ENCODE measurements at regions not wholly inside any gene's neighbourhood (a gene's known extent, or its start where the extent isn't known, plus 50 kb on each side); places are given as distances from the start of the nearest gene placed in this dataset.

- no peak for DNase-seq (ENCODE audit: low spot score)
- ATAC-seq (ENCODE audit: low read depth): peak; percentile 61
- H3K9me3 ChIP-seq (ENCODE audit: severe bottlenecking): no peaks in the 10 kb centered on the region
- peaks cover 3% of the 10 kb centered on the region; the same call in 1 of the 2 replicates for H3K36me3 ChIP-seq (ENCODE audit: low read depth)
- TF ChIP-seq, protein P1, sequence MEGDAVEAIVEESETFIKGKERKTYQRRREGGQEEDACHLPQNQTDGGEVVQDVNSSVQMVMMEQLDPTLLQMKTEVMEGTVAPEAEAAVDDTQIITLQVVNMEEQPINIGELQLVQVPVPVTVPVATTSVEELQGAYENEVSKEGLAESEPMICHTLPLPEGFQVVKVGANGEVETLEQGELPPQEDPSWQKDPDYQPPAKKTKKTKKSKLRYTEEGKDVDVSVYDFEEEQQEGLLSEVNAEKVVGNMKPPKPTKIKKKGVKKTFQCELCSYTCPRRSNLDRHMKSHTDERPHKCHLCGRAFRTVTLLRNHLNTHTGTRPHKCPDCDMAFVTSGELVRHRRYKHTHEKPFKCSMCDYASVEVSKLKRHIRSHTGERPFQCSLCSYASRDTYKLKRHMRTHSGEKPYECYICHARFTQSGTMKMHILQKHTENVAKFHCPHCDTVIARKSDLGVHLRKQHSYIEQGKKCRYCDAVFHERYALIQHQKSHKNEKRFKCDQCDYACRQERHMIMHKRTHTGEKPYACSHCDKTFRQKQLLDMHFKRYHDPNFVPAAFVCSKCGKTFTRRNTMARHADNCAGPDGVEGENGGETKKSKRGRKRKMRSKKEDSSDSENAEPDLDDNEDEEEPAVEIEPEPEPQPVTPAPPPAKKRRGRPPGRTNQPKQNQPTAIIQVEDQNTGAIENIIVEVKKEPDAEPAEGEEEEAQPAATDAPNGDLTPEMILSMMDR (IDR thresholded peaks at IDR 0.05; ENCODE audit: poor library complexity, severe bottlenecking): no peak
- peaks cover 28% of the 10 kb centered on the region for H3K4me1 ChIP-seq (ENCODE audit: insufficient read depth, poor library complexity, severe bottlenecking)
- peak overlapping the region; percentile 94 for H3K27ac ChIP-seq (ENCODE audit: poor library complexity, severe bottlenecking)
- H3K4me3 ChIP-seq (ENCODE audit: severe bottlenecking): no peak overlapping the region
- no peaks in the 10 kb centered on the region for H3K27me3 ChIP-seq (ENCODE audit: insufficient read depth, poor library complexity, severe bottlenecking)
Observed at GRCh38 chr18:22814329-22814703, 118.8 kb upstream of the RBBP8 start.

GRCh38 chr18:22816266-22817176 lies 116.6 kb upstream of the RBBP8 start:
- TF ChIP-seq, protein P1 (IDR thresholded peaks at IDR 0.05; ENCODE audit: poor library complexity, severe bottlenecking): no peak
- Histone ChIP-seq H3K27ac (ENCODE audit: poor library complexity, severe bottlenecking) (peak overlapping the region; percentile 94), H3K4me1 (ENCODE audit: insufficient read depth, poor library complexity, severe bottlenecking) (peaks cover 31% of the 10 kb centered on the region), H3K36me3 (ENCODE audit: low read depth) (peaks cover 3% of the 10 kb centered on the region; the same call in 1 of the 2 replicates), H3K9me3 (ENCODE audit: severe bottlenecking) (no peaks in the 10 kb centered on the region), H3K27me3 (ENCODE audit: insufficient read depth, poor library complexity, severe bottlenecking) (no peaks in the 10 kb centered on the region), H3K4me3 (ENCODE audit: severe bottlenecking) (no peak overlapping the region)
- DNase-seq (ENCODE audit: low spot score) (no peak), ATAC-seq (ENCODE audit: low read depth) (no peak)

DNA sequence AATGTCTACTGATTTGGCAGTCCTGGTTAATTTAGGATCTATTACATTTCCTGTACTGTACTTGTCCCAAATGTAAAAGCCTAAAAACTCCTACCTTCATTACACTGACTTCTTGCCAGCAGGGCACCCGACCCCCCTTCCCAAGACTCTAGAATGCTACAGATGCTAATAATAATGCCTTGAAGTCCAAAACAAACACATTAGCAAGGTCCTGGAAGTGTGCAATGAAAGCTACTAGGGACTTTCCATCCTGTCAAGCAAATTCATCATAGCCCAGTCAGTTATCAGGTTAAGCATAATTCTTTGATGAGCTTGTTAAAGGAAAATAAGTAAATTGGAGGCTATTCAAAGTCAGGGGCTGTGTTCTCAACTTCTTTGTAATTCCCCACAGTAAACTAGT lies 115.3 kb upstream of the RBBP8 start:
- ATAC-seq (ENCODE audit: low read depth) (peak; percentile 15; the same call in 2 of the 3 replicates), DNase-seq (ENCODE audit: low spot score) (no peak)
- H3K4me3 ChIP-seq (ENCODE audit: severe bottlenecking): no peak overlapping the region
- H3K27ac ChIP-seq (ENCODE audit: poor library complexity, severe bottlenecking): peak overlapping the region; percentile 36
- peaks cover 44% of the 10 kb centered on the region for H3K4me1 ChIP-seq (ENCODE audit: insufficient read depth, poor library complexity, severe bottlenecking)
- no peaks in the 10 kb centered on the region for H3K9me3 ChIP-seq (ENCODE audit: severe bottlenecking)
- H3K27me3 ChIP-seq (ENCODE audit: insufficient read depth, poor library complexity, severe bottlenecking): no peaks in the 10 kb centered on the region
- H3K36me3 ChIP-seq (ENCODE audit: low read depth): peaks cover 3% of the 10 kb centered on the region; the same call in 1 of the 2 replicates
- TF ChIP-seq, protein P1 (IDR thresholded peaks at IDR 0.05; ENCODE audit: poor library complexity, severe bottlenecking): no peak

GRCh38 chr18:22822024-22822423 lies 111.1 kb upstream of the RBBP8 start:
- TF ChIP-seq, protein P1 (IDR thresholded peaks at IDR 0.05; ENCODE audit: poor library complexity, severe bottlenecking): no peak
- H3K4me3 ChIP-seq (ENCODE audit: severe bottlenecking): no peak overlapping the region
- DNase-seq (ENCODE audit: low spot score): no peak

More at GRCh38 chr18:22822024-22822423, 111.1 kb upstream of the RBBP8 start:
- Histone ChIP-seq H3K27me3 (ENCODE audit: insufficient read depth, poor library complexity, severe bottlenecking) (no peaks in the 10 kb centered on the region), H3K9me3 (ENCODE audit: severe bottlenecking) (no peaks in the 10 kb centered on the region), H3K27ac (ENCODE audit: poor library complexity, severe bottlenecking) (peak overlapping the region; percentile 70), H3K36me3 (ENCODE audit: low read depth) (peaks cover 3% of the 10 kb centered on the region; the same call in 1 of the 2 replicates), H3K4me1 (ENCODE audit: insufficient read depth, poor library complexity, severe bottlenecking) (peaks cover 43% of the 10 kb centered on the region)
- ATAC-seq (ENCODE audit: low read depth): no peak
